Loucy (cell line): ENCODE measurements at regions not wholly inside any gene's neighbourhood (a gene's known extent, or its start where the extent isn't known, plus 50 kb on each side); places are given as distances from the start of the nearest gene placed in this dataset.

Experiments
- H2AFZ ChIP-seq: fragments of 200-600 bp; sonication (generic); 2 replicates; pipeline ENCODE4 v1.6.0; 2016; ENCODE audit warnings: antibody characterized with exemption, mild to moderate bottlenecking, low read length, moderate library complexity
- H3F3A ChIP-seq: fragments of 200-600 bp; 2 replicates; pipeline ENCODE4 v1.6.0; 2016; ENCODE audit warnings: antibody characterized with exemption, low read depth, mild to moderate bottlenecking
- H3K27me3 ChIP-seq: fragments of 200-600 bp; sonication (generic); 2 replicates; pipeline ENCODE4 v1.6.1; 2014; ENCODE audit warnings: low read length, mild to moderate bottlenecking; ENCODE audit not compliant: insufficient read depth, poor library complexity, severe bottlenecking
- H3K36me3 ChIP-seq: fragments of 200-600 bp; sonication (generic); 2 replicates; pipeline ENCODE4 v1.6.1; 2016; ENCODE audit warnings: low read length; ENCODE audit not compliant: insufficient read depth
- H3K4me1 ChIP-seq: fragments of 200-600 bp; sonication (generic); 2 replicates; pipeline ENCODE4 v1.5.1; 2014; ENCODE audit warnings: low read length, mild to moderate bottlenecking; ENCODE audit not compliant: insufficient read depth, poor library complexity, severe bottlenecking
- H3K4me2 ChIP-seq: fragments of 200-600 bp; sonication (generic); 2 replicates; pipeline ENCODE4 v1.6.0; 2014; ENCODE audit warnings: antibody characterized with exemption, low read length, low read depth, mild to moderate bottlenecking; ENCODE audit not compliant: poor library complexity, severe bottlenecking
- H3K4me3 ChIP-seq: fragments of 200-600 bp; sonication (generic); 2 replicates; pipeline ENCODE4 v1.5.1; 2014; ENCODE audit warnings: low read length, mild to moderate bottlenecking, mixed read lengths; ENCODE audit not compliant: poor library complexity, severe bottlenecking
- H3K79me2 ChIP-seq: fragments of 200-600 bp; sonication (generic); 2 replicates; pipeline ENCODE4 v1.6.1; 2014; ENCODE audit warnings: low read length; ENCODE audit not compliant: insufficient read depth
- H3K9ac ChIP-seq: fragments of 200-600 bp; sonication (generic); 2 replicates; pipeline ENCODE4 v1.6.0; 2014; ENCODE audit warnings: mild to moderate bottlenecking, low read depth, low read length, moderate library complexity; ENCODE audit not compliant: poor library complexity, severe bottlenecking
- H3K9me2 ChIP-seq: fragments of 200-600 bp; sonication (generic); replicated peaks from 2 replicates; pipeline ENCODE4 v1.6.1; 2016; ENCODE audit warnings: low read depth, low read length, mixed read lengths
- H3K9me3 ChIP-seq: fragments of 200-600 bp; sonication (generic); 2 replicates; pipeline ENCODE4 v1.6.1; 2014; ENCODE audit warnings: mild to moderate bottlenecking, antibody characterized with exemption, low read length, low read depth; ENCODE audit not compliant: insufficient read depth
- H4K20me1 ChIP-seq: fragments of 200-600 bp; sonication (generic); 2 replicates; pipeline ENCODE4 v1.6.0; 2014; ENCODE audit warnings: antibody characterized with exemption, low read length, mild to moderate bottlenecking; ENCODE audit not compliant: insufficient read depth, poor library complexity, severe bottlenecking
- EZH2phosphoT487 ChIP-seq: fragments of 200-600 bp; IDR thresholded peaks from 2 replicates; pipeline ENCODE4 v1.6.1; 2018; ENCODE audit warnings: antibody characterized with exemption, mild to moderate bottlenecking, moderate library complexity, borderline replicate concordance
- TF ChIP-seq, protein P1 (sequence below): fragments of 200-600 bp; sonication (generic); conservative IDR thresholded peaks from 2 replicates; pipeline ENCODE4 v1.5.1; 2014; ENCODE audit warnings: mild to moderate bottlenecking, antibody characterized with exemption, low read length

DNA sequence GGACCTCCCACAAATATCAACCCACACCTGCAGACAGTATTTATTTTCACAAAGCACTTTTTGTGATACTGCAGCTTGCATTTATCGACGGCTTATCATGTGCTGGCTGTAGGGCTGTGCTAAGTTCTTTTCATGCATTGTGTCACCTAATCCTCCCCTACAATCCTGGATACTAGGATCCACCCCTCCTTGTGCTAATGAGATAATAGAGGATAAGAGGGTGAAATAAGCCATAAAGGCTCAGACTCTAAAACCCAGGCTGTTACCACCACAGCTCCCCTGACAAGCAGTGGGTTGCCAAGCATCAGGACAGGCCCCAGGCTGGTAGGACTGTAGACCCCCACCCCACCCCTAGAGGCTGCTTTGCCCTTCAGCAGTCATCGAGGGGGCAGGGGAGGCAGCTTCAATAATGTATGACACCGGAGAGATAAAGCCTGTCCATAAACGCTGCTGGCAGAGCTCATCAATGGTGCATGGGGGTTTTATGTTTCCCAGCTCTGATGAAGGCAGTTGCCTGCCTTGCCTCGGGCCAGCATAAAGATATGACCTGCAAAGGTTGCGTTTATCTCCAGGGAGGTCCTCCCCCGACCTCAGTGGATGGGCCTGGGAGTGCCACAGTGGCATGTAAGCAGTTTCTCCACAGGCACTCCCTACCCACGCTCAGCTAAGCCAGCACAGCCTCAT, 73.9 kb upstream of the C16orf82 start:
- Histone ChIP-seq H2AFZ (no peak overlapping the region), H4K20me1 (no peaks in the 10 kb centered on the region), H3K4me2 (no peak overlapping the region), H3K36me3 (no peaks in the 10 kb centered on the region), H3K9ac (no peak overlapping the region), H3F3A (no peaks in the 10 kb centered on the region), H3K9me3 (peaks cover 4% of the 10 kb centered on the region; the same call in 1 of the 2 replicates), H3K79me2 (no peaks in the 10 kb centered on the region), H3K4me3 (no peak overlapping the region), H3K4me1 (no peaks in the 10 kb centered on the region), H3K27me3 (no peaks in the 10 kb centered on the region), H3K9me2 (no peaks in the 10 kb centered on the region)
- TF ChIP-seq, protein P1, sequence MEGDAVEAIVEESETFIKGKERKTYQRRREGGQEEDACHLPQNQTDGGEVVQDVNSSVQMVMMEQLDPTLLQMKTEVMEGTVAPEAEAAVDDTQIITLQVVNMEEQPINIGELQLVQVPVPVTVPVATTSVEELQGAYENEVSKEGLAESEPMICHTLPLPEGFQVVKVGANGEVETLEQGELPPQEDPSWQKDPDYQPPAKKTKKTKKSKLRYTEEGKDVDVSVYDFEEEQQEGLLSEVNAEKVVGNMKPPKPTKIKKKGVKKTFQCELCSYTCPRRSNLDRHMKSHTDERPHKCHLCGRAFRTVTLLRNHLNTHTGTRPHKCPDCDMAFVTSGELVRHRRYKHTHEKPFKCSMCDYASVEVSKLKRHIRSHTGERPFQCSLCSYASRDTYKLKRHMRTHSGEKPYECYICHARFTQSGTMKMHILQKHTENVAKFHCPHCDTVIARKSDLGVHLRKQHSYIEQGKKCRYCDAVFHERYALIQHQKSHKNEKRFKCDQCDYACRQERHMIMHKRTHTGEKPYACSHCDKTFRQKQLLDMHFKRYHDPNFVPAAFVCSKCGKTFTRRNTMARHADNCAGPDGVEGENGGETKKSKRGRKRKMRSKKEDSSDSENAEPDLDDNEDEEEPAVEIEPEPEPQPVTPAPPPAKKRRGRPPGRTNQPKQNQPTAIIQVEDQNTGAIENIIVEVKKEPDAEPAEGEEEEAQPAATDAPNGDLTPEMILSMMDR, result no peak
- no peak for TF ChIP-seq EZH2phosphoT487

DNA sequence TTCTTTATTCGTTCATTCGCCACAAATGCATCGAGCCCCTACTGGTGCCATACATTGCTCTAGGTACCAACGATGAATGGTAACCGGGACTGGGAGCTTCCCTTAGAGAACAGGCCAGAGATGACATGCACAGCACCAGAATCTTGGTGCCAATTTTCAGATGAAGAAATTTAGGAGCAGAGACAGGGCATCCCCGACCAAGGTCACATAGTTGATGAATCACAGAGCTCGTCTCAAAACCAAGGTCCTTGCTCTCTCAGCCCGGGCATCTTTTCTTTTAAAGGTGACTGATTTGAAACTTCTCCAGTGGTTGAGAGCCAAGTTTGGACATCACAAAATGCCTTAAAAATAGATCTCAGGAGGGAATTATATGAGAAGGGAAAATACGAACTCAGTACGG, 73.2 kb upstream of the C16orf82 start:
- H3F3A ChIP-seq, result no peaks in the 10 kb centered on the region
- no peaks in the 10 kb centered on the region for H3K9me2 ChIP-seq
- TF ChIP-seq EZH2phosphoT487, result no peak
- TF ChIP-seq, protein P1, result no peak
- H3K9me3 ChIP-seq, result peaks cover 4% of the 10 kb centered on the region; the same call in 1 of the 2 replicates
- no peak overlapping the region for H3K4me3 ChIP-seq
- no peak overlapping the region for H2AFZ ChIP-seq
- no peak overlapping the region for H3K9ac ChIP-seq
- H3K4me1 ChIP-seq, result no peaks in the 10 kb centered on the region
- H4K20me1 ChIP-seq, result no peaks in the 10 kb centered on the region
- no peaks in the 10 kb centered on the region for H3K36me3 ChIP-seq
- no peaks in the 10 kb centered on the region for H3K79me2 ChIP-seq
- no peak overlapping the region for H3K4me2 ChIP-seq
- no peaks in the 10 kb centered on the region for H3K27me3 ChIP-seq

DNA sequence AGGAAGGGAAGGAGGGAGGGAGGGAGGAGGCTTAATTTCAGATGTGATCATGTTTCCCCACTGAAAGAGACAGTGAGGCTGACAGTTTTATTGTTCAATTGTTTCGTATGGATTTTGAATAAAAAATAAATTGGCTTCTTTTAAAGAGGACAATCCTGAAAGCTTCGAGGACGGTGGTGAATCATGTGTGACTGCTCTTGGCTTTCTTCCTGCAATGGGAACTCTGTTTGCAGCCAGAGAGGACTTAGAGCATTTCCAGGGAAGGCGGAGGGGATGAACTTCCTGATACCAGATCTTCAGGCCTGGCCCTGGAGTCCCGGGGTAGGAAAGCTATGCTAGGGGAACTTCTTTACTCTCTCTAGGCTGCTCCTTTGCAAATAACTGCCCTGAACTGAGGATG, 72.8 kb upstream of the C16orf82 start:
- Histone ChIP-seq H3K9me2 (no peaks in the 10 kb centered on the region), H3K4me3 (no peak overlapping the region), H3K9ac (no peak overlapping the region), H3K36me3 (no peaks in the 10 kb centered on the region), H3K4me1 (no peaks in the 10 kb centered on the region), H3K27me3 (no peaks in the 10 kb centered on the region), H4K20me1 (no peaks in the 10 kb centered on the region), H3F3A (no peaks in the 10 kb centered on the region), H3K79me2 (no peaks in the 10 kb centered on the region), H3K9me3 (peaks cover 4% of the 10 kb centered on the region; the same call in 1 of the 2 replicates), H2AFZ (no peak overlapping the region), H3K4me2 (no peak overlapping the region)
- no peak for TF ChIP-seq EZH2phosphoT487
- TF ChIP-seq, protein P1, result no peak
